ENCODE measurements at regions not wholly inside any gene's neighbourhood (a gene's known extent, or its start where the extent isn't known, plus 50 kb on each side); places are given as distances from the start of the nearest gene placed in this dataset.

DNA sequence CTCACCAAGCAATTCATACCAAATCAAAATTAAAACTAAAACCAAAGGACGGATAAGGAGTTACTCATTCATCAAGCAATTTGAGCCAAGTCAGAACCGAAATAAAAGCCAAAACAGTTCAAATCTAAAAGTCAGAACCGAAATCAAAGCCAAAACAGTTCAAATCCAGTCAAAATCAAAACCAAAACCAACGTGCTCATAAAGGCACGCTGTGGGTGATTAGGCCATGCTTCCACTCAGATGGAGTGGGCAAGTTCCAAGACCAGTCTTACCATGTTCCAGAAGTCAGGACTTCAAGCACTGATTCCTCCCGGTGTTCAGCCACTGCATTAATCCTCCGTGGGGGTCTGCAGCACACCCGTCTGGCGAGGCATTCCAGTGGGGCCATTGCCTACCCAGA is 409.3 kb downstream of the TGFB2 start:
- Histone ChIP-seq H3K9ac (ENCODE audit: insufficient read depth, low read length) (no peak overlapping the region), H3K4me3 (replicated peaks in 1 of 4; ENCODE audit: control extremely low read depth in 1 of 4, insufficient read depth in 1 of 4, low read depth in 3 of 4, low read length in 4 of 4) (no peak overlapping the region), H3K79me2 (ENCODE audit: control insufficient read depth, insufficient read depth, low read length) (no peaks in the 10 kb centered on the region), H3K9me3 (ENCODE audit: control insufficient read depth, insufficient read depth, low read depth, low read length) (no peaks in the 10 kb centered on the region), H3K27me3 (ENCODE audit: control insufficient read depth, insufficient read depth, low read length) (no peaks in the 10 kb centered on the region), H3K4me1 (ENCODE audit: control insufficient read depth, extremely low read depth, insufficient read depth, low read length) (no peaks in the 10 kb centered on the region), H3K27ac (ENCODE audit: insufficient read depth, low read length) (no peak overlapping the region), H3K4me2 (ENCODE audit: extremely low read depth, insufficient read depth, low read length) (no peak overlapping the region), H2AFZ (ENCODE audit: low read length) (no peak overlapping the region), H4K20me1 (ENCODE audit: control insufficient read depth, extremely low read depth, insufficient read depth, low read length) (no peaks in the 10 kb centered on the region), H3K36me3 (ENCODE audit: control insufficient read depth, insufficient read depth, low read length) (no peaks in the 10 kb centered on the region)
- DNase-seq (ENCODE audit: low read depth in 2 of 2), result no peak
- TF ChIP-seq, protein P1, sequence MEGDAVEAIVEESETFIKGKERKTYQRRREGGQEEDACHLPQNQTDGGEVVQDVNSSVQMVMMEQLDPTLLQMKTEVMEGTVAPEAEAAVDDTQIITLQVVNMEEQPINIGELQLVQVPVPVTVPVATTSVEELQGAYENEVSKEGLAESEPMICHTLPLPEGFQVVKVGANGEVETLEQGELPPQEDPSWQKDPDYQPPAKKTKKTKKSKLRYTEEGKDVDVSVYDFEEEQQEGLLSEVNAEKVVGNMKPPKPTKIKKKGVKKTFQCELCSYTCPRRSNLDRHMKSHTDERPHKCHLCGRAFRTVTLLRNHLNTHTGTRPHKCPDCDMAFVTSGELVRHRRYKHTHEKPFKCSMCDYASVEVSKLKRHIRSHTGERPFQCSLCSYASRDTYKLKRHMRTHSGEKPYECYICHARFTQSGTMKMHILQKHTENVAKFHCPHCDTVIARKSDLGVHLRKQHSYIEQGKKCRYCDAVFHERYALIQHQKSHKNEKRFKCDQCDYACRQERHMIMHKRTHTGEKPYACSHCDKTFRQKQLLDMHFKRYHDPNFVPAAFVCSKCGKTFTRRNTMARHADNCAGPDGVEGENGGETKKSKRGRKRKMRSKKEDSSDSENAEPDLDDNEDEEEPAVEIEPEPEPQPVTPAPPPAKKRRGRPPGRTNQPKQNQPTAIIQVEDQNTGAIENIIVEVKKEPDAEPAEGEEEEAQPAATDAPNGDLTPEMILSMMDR (conservative IDR thresholded peaks at IDR 0.05 in 1 of 2, IDR thresholded peaks at IDR 0.05 in 1 of 2; ENCODE audit: low read depth in 1 of 2, low read length in 2 of 2), result no peak
- TF ChIP-seq EZH2 (IDR thresholded peaks at IDR 0.05; ENCODE audit: low read length, missing control alignments), result no peak

DNA sequence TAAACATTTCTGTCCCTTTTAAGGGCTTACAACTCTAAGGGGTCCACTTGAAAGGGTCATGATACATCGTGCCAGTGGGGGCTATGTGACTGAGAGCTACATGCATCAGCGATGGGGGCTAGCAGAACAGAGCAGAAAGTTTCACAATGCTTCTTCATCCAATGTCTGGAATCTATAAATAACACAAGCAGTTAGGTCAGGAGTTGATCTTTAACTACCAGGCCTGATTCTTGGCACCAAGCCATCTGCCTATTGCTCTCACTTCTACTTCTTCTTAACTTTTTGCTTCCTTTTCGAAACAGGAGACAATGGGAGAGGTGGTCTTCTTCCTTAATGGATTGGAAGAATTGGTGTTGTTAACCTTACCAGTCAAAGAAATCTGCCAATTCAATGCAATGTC is 410.0 kb downstream of the TGFB2 start:
- Histone ChIP-seq H3K4me1 (ENCODE audit: control insufficient read depth, extremely low read depth, insufficient read depth, low read length) (no peaks in the 10 kb centered on the region), H3K79me2 (ENCODE audit: control insufficient read depth, insufficient read depth, low read length) (no peaks in the 10 kb centered on the region), H3K27ac (ENCODE audit: insufficient read depth, low read length) (no peak overlapping the region), H3K9me3 (ENCODE audit: control insufficient read depth, insufficient read depth, low read depth, low read length) (no peaks in the 10 kb centered on the region), H3K4me2 (ENCODE audit: extremely low read depth, insufficient read depth, low read length) (no peak overlapping the region), H2AFZ (ENCODE audit: low read length) (no peak overlapping the region), H3K4me3 (replicated peaks in 1 of 4; ENCODE audit: control extremely low read depth in 1 of 4, insufficient read depth in 1 of 4, low read depth in 3 of 4, low read length in 4 of 4) (no peak overlapping the region), H3K27me3 (ENCODE audit: control insufficient read depth, insufficient read depth, low read length) (no peaks in the 10 kb centered on the region), H3K36me3 (ENCODE audit: control insufficient read depth, insufficient read depth, low read length) (no peaks in the 10 kb centered on the region), H3K9ac (ENCODE audit: insufficient read depth, low read length) (no peak overlapping the region), H4K20me1 (ENCODE audit: control insufficient read depth, extremely low read depth, insufficient read depth, low read length) (no peaks in the 10 kb centered on the region)
- no peak for DNase-seq (ENCODE audit: low read depth in 2 of 2)
- TF ChIP-seq, protein P1 (conservative IDR thresholded peaks at IDR 0.05 in 1 of 2, IDR thresholded peaks at IDR 0.05 in 1 of 2; ENCODE audit: low read depth in 1 of 2, low read length in 2 of 2), result no peak
- no peak for TF ChIP-seq EZH2 (IDR thresholded peaks at IDR 0.05; ENCODE audit: low read length, missing control alignments)

DNA sequence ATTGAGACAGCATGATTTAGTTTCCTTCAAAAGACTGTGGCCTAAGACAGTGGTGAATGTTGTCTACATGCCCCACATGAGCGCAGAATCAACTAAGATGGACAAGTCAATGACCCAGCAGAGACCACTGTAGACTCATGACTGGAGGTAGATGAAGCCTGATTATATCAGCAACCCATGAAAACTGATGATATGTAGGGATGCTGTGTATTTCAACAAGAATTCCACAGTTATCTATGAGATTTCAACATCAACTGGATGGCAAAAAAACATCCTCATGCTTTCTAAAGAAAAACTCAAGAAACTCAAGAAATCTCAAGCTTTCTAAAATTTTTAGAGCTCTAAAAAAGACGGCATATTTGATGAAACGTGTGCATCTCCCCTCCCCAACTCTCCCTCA is 413.9 kb upstream of the LYPLAL1 start:
- no peaks in the 10 kb centered on the region for H3K4me1 ChIP-seq (ENCODE audit: control insufficient read depth, extremely low read depth, insufficient read depth, low read length)
- H3K27me3 ChIP-seq (ENCODE audit: control insufficient read depth, insufficient read depth, low read length), result no peaks in the 10 kb centered on the region
- TF ChIP-seq, protein P1 (conservative IDR thresholded peaks at IDR 0.05 in 1 of 2, IDR thresholded peaks at IDR 0.05 in 1 of 2; ENCODE audit: low read depth in 1 of 2, low read length in 2 of 2), result no peak
- no peak for TF ChIP-seq EZH2 (IDR thresholded peaks at IDR 0.05; ENCODE audit: low read length, missing control alignments)
- H3K27ac ChIP-seq (ENCODE audit: insufficient read depth, low read length), result no peak overlapping the region
- no peaks in the 10 kb centered on the region for H4K20me1 ChIP-seq (ENCODE audit: control insufficient read depth, extremely low read depth, insufficient read depth, low read length)
- DNase-seq (ENCODE audit: low read depth in 2 of 2), result no peak
- H3K4me2 ChIP-seq (ENCODE audit: extremely low read depth, insufficient read depth, low read length), result no peak overlapping the region
- H3K9ac ChIP-seq (ENCODE audit: insufficient read depth, low read length), result no peak overlapping the region
- no peaks in the 10 kb centered on the region for H3K79me2 ChIP-seq (ENCODE audit: control insufficient read depth, insufficient read depth, low read length)
- no peaks in the 10 kb centered on the region for H3K36me3 ChIP-seq (ENCODE audit: control insufficient read depth, insufficient read depth, low read length)
- no peak overlapping the region for H3K4me3 ChIP-seq (replicated peaks in 1 of 4; ENCODE audit: control extremely low read depth in 1 of 4, insufficient read depth in 1 of 4, low read depth in 3 of 4, low read length in 4 of 4)
- H3K9me3 ChIP-seq (ENCODE audit: control insufficient read depth, insufficient read depth, low read depth, low read length), result no peaks in the 10 kb centered on the region
- H2AFZ ChIP-seq (ENCODE audit: low read length), result no peak overlapping the region
